T47D (cell line): ENCODE measurements at regions not wholly inside any gene's neighbourhood (a gene's known extent, or its start where the extent isn't known, plus 50 kb on each side); places are given as distances from the start of the nearest gene placed in this dataset.

ENCODE experiments used
- DNase-seq, 2 experiments: peaks; one replicate each; pipeline versions ENCODE4 v3.0.0 to v3.0.0-alpha.2; 2011 to 2012; ENCODE audit warnings: low read depth in 1 of 2, low spot score in 1 of 2
- JUND ChIP-seq: IDR thresholded peaks from 2 replicates; pipeline ENCODE4 v1.6.1; 2012; ENCODE audit warnings: low read depth
- in situ Hi-C: cut with HindIII; loops from 2 replicates; pipeline ENCODE4 v1.10.0; 2016; ENCODE audit warnings: low sequenced_read_pairs, low pct_unique_long_range_greater_than_20kb

- peak; percentile 41 to 83 for DNase-seq
- in situ Hi-C loops: no loop called here
Measured at GRCh38 chr7:98470485-98471240, 69.8 kb upstream of the BAIAP2L1 start.

GRCh38 chr7:98469088-98469487 lies 68.2 kb upstream of the BAIAP2L1 start:
- DNase-seq: peak in 1 of 2 experiments; percentile 70
- in situ Hi-C loops: no loop called here
- TF ChIP-seq JUND: no peak

More at GRCh38 chr7:98470485-98471240, 69.8 kb upstream of the BAIAP2L1 start:
- no peak for TF ChIP-seq JUND

DNA sequence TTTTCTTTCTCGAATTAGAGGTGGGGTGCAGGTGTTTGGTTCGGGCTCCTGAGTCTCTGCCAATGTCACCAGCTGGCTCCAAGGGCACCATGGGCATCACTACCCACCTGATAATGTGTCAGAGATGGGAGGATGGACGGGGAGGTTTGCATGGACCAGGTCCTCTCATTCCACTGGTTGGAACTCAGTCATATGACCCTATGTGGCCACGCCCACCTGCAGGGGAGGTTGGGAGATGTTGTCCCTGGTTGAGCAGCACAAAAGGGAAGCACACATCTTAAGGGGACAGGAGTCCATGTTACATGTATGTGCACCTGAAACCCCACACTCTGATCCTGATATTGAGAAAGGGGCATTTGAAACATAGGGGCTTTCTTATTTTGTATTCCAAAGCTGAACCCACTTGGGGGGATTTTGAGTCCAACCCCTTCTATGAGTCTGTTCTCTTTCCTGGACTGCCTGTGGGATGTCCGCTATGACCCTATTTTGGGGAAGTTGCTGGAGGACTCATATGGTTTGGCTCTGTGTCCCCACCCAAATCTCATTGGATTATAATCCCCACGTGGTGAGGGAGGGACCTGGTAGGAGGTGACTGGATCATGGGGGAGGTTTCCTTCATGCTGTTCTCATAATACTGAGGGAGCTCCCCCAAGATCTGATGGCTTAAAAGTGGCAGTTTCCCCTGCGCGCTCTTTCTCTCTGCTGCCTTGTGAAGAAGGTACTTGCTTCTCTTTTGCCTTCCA lies 66.9 kb upstream of the BAIAP2L1 start:
- no peak for TF ChIP-seq JUND
- peak in 1 of 2 experiments; percentile 35 for DNase-seq
- in situ Hi-C loops: no loop called here

DNA sequence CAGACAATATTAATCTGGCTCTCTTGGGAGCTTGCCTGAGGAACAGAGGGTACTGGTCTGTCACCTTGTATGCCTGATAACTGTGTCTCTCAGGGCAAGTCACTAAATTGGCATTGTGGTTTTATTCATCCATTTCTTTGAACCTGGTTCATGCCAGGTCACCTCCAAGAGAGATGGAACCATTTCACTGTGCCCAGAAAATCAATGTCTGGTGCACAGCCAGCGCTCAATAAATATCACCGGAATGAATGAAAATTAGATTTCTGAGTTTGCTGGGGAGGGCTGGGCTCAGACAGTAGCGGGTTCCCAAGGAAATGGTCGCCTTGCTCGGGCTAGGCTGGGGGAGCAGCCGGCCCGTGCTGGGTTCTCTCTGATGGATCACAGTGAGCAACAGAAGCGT lies 64.1 kb upstream of the BAIAP2L1 start:
- in situ Hi-C loops: no loop called here
- TF ChIP-seq JUND: no peak
- DNase-seq: no peak

GRCh38 chr7:98464558-98464940 lies 63.7 kb upstream of the BAIAP2L1 start:
- in situ Hi-C loops: no loop called here
- TF ChIP-seq JUND: no peak
- DNase-seq: no peak

- DNase-seq: no peak
- no peak for TF ChIP-seq JUND
- in situ Hi-C loops: no loop called here
Measured at GRCh38 chr7:98463837-98464557, 63.1 kb upstream of the BAIAP2L1 start.

- no peak for DNase-seq
- TF ChIP-seq JUND: no peak
- in situ Hi-C loops: no loop called here
Measured at GRCh38 chr7:98462911-98463633, 62.2 kb upstream of the BAIAP2L1 start.

DNA sequence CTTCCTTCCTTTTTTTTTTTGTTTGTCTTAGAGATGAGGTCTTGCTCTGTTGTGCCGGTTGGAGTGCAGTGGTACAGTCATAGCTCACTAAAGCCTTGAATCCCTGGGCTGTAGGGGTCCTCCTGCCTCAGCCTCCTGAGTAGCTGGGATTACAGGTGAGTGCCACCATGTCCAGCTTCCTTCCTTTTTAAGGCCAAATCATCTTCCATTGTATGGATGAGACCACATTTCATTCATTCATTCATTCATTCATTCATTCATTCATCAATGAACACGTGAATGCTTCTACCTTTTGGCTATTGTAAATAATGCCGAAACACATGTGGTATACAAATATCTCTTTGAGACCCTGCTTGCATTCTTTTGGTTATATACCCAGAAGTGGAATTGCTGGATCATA lies 60.0 kb upstream of the BAIAP2L1 start:
- no peak for TF ChIP-seq JUND
- no peak for DNase-seq
- in situ Hi-C loops: no loop called here

DNA sequence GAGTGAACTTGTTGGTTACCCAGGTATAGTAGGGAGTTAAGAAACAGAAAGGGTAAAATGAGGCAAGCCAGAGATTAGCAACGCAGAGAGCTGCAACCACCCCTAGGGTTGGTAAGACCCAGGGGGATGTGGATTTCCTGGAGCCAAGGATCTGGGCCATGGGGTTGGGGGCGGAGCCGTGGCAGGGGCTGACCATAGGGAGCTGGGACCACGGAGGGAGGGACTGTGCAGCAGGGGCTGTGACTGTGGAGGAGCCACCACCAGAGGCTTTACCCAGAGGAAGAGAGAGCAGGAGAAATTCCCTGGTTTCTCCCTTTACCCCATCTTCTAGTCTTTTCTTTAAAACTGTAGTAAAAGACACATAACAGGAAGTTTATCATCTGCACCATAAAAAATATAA lies 58.6 kb upstream of the BAIAP2L1 start:
- TF ChIP-seq JUND: no peak
- DNase-seq: no peak

DNA sequence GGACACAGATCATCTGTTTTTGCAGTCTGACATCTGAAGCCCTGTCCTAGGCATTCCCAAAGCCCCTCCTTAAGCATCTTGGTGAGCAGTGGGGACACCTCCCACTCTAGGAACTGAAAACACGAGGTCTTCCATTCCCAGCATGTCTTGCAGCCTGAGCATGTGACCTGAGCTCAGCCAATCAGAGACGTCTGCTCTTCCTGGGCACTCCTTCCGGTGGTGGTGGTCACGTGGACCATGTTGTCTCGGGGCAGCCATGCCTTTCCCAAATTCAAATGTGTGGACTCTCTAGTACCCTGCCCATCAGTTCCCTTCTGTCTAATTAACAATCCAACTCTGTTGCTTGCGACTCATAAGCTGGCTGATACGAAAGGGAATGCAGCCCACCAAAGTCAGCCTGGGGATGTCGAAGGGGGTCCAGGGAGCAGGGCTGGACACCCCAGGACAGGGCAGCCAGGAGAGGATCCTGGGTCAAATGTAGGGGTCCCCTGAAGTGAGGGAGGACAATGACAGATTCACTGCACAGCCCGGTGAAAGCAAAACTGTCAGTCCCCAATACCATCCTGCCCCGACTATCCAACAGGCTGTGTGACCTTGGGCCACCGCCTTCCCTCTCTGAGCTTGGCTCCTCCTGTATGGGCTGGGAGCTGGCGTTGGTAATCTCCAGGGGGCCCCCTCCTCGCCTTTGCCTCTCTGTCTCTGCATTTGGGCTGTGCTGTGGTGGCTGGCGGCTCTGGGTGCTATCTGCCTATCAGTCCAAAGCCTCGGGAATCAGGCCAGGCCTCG lies 57.4 kb upstream of the BAIAP2L1 start:
- in situ Hi-C loops: no loop called here
- DNase-seq: no peak

More for the DNA sequence above, 58.6 kb upstream of the BAIAP2L1 start:
- in situ Hi-C loops: no loop called here

DNA sequence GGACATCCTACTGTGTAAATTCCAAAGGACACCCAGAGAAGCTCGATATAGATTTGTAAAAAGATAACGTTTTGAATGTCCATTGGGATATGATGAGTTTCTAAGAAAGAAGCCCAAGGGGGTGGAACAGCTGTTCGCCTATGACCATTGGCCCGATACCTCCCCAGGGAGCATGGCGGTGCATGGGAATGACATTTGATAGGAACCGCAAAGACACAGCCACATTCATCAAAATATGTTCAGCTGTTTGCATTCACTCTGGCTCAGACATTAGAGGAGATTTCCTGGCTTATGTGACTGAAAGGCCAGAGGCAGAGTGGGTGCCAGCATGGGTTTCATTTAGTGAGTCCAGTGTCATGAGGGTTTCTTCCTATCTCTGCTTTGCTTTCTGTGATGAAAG lies 56.0 kb upstream of the BAIAP2L1 start:
- DNase-seq: no peak
- no peak for TF ChIP-seq JUND
- in situ Hi-C loops: no loop called here

More for the DNA sequence above, 57.4 kb upstream of the BAIAP2L1 start:
- no peak for TF ChIP-seq JUND
